ENCODE measurements at regions not wholly inside any gene's neighbourhood (a gene's known extent, or its start where the extent isn't known, plus 50 kb on each side); places are given as distances from the start of the nearest gene placed in this dataset.
"Not testable (repeated sequence)": the region's sequence is repeated elsewhere in the genome, so short reads cannot be mapped to it uniquely, and the experiment has no call there.

DNA sequence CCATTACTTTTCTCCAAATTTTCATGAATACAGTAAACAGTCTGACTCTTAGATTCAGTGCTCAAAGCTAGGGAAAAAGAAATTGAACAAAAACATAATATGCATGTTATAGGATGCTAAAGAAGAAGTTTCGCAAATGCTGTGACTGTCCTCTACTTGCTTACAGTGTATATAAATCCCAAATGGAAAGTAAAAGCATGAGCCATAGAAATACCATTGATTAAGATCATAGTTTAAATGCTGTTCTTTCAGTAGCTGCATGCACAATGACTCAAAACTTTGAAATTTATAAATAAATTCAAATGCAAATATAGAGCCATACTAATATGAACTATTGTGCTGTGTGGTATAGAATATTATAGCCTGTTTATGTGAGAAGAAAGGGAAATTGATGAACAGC lies 1113.9 kb upstream of the ACVR2A start:
- DNase-seq (ENCODE audit: low read depth, low spot score), result no peak

- DNase-seq (ENCODE audit: low read depth, low spot score), result no peak
Measured at GRCh38 chr2:146721486-146721885, 1123.3 kb upstream of the ACVR2A start.

DNA sequence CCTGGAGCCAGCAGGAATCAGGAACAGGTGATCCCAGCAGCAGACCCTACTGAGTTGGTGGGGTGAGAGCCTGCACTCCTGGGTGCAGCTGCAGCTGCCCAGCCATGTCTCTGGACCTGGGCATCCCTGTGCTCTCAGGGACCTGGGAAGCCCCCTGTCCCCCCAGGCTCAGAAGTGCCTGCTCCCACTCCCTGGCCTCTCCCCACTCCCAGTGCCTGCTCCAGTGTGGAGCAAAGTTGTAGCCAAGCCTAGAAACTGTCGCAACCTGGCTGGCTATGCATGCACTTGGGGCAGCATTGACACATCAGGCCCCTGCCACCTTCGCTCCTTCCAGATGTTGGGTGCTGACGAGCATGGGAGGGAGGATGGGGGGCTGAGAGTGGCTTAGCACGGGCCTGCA lies 1124.7 kb upstream of the ACVR2A start:
- DNase-seq (ENCODE audit: low read depth, low spot score), result no peak

DNA sequence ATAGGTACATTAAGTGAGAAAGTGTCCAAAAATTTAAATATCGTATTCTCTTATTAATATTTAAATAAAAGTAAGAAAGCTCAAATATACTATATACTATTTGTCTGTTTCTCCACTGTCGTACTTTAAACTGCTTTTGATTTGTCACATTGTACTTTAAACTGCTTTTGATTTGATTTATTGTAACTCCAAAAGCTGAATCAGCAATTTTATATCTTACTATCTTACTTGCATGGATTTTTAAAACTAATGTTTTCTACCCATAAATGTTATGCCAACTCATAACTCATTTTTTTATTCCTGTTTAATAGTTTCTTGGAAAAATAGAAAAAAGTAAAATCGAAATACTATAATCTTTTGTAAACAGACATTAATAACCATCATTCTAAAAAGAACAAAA lies 1128.2 kb upstream of the ACVR2A start:
- no peak for DNase-seq (ENCODE audit: low read depth, low spot score)

GRCh38 chr2:146709004-146709403 lies 1135.8 kb upstream of the ACVR2A start:
- no peak for DNase-seq (ENCODE audit: low read depth, low spot score)

DNA sequence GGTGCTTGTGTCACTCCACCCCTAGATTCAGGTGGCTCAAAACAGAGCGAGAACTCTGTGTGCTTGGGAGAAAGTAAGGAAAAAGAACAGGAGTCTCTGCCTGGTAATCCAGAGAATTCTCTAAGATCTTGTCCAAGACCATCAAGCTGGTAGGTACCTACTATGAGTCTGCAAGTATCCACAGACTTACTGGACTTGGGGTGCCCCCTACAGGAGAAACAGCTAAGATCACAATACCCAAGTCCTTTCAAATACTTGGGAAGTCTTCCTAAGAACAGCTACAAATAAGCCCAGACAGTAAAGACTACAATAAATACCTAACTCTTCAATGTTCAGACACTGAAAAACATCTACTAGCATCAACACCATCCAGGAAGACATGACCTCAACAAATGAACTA lies 1143.6 kb upstream of the ACVR2A start:
- DNase-seq (ENCODE audit: low read depth, low spot score), result no peak

DNA sequence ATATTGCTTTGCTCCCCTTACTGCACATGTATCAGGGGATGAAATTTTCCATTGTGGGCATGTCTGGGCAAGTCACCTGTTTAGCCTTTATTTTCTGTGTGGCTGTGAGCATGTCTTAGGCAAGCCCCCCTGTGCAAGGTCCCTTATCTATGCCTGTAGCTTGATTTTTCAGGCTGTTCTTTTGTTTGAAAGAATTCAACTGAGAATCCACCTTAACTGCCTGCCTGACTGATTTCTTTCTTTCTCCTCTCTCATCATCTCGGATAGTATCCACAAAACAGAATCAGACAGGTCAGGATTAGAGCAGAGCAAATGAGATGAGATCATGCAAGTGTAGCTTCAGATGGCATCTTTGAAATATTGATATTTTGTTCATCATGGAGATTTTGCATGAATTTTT lies 1147.5 kb upstream of the ACVR2A start:
- no peak for DNase-seq (ENCODE audit: low read depth, low spot score)

- DNase-seq (ENCODE audit: low read depth, low spot score), result not testable (repeated sequence)
Measured at GRCh38 chr2:146696787-146697186, 1148.0 kb upstream of the ACVR2A start.

- DNase-seq (ENCODE audit: low read depth, low spot score), result no peak
Measured at GRCh38 chr2:146681991-146682390, 1162.8 kb upstream of the ACVR2A start.

DNA sequence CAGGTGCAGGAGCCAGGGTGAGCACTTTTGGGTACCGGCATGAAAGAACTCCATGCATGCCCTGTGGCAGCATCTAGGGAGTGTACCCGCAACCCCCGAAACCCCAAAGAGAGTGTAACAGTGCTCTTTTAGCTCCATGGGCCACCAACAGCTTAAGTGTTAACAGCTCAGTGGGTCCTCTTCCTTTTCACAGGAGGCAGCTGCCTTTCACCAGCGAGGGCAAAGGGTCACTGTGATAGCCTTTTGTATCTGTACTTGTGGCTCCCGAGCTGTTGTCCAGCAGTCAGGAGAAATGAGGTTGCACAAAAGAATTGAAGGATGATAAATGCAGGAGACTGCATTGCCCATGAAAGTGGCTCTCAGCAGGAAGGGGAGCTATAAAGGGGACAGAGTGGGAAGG lies 1166.3 kb upstream of the ACVR2A start:
- no peak for DNase-seq (ENCODE audit: low read depth, low spot score)

GRCh38 chr2:146677280-146677679 lies 1167.5 kb upstream of the ACVR2A start:
- no peak for DNase-seq (ENCODE audit: low read depth, low spot score)

DNA sequence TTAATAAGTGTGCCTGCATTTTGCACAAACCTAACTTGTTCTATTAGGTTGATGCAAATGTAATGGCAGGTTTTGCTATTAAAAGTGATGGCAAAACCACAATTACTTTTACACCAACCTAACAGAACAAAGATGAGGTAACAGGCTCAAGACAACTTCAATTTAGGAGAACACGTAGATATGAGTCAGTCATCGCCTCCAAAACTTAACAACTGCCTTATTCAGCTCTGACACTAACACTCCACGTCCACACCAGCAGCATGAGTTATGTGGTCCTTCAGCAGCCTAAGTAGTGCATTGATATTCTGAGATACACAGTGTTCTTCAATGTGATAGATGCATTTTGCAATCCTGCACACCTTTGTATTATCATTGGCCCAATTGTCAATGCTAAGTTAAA lies 1175.1 kb upstream of the ACVR2A start:
- DNase-seq (ENCODE audit: low read depth, low spot score), result no peak

DNA sequence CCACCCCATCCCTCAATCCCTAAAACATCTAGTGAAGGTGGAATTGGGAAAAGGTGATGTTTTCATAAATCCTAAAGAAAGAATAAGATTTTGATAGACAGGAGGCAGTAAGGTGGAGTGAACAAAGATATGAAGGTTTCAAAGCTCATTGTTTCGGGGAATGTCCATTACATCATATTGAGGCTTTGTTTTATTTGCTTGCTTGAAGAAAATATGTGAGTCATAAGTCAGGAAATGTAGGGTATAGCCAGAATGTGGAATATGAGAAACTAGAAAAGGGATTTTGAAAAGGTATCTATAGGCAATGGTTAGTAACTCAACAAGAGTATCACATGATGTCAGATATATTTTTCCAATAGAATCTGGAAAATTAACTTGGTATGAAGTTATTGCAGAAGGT lies 1178.5 kb upstream of the ACVR2A start:
- DNase-seq (ENCODE audit: low read depth, low spot score), result peak; percentile 15

- no peak for DNase-seq (ENCODE audit: low read depth, low spot score)
Measured at GRCh38 chr2:146665800-146666199, 1179.0 kb upstream of the ACVR2A start.

- no peak for DNase-seq (ENCODE audit: low read depth, low spot score)
Measured at GRCh38 chr2:146661473-146662096, 1183.2 kb upstream of the ACVR2A start.

DNA sequence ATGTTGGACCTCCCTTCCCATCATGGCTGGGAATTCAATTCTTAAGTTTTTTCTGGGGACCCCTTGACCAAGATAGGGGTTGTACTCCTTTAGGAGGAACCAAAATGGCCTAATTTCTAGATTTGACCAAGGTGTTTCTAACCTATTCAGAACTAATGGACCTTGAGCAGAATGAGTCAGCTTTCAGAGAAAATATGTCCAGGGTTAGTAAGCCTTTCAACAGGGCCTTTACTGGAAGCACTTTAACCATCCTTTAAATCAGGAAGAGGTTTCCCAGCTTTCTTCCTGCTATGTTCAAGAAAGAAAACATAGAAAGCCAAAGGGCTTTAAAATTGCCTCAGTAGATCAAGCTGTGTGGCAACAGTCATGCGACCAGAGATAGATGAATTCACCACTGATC lies 1184.9 kb upstream of the ACVR2A start:
- DNase-seq (ENCODE audit: low read depth, low spot score), result no peak

GRCh38 chr2:146652311-146652710 lies 1192.5 kb upstream of the ACVR2A start:
- no peak for DNase-seq (ENCODE audit: low read depth, low spot score)

GRCh38 chr2:146651361-146651760 lies 1193.5 kb upstream of the ACVR2A start:
- no peak for DNase-seq (ENCODE audit: low read depth, low spot score)

DNA sequence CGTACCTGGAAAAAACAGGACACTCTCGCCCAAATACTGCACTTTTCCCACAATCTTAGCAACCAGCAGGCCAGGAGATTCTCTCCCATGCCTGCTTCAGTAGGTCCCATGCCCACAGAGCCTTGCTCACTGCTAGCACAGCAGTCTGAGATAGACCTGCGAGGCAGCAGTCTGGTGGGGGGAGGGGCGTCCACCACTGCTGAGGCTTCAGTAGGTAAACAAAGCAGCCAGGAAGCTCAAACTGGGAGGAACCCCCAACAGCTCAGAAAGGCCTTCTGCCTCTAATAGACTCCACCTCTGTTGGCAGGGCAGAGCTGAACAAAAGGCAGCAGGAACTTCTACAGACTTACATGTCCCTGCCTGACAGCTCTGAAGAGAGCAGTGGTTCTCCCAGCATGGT lies 1202.8 kb upstream of the ACVR2A start:
- no peak for DNase-seq (ENCODE audit: low read depth, low spot score)

GRCh38 chr2:146634230-146635097 lies 1210.4 kb upstream of the ACVR2A start:
- DNase-seq (ENCODE audit: low read depth, low spot score), result no peak

DNA sequence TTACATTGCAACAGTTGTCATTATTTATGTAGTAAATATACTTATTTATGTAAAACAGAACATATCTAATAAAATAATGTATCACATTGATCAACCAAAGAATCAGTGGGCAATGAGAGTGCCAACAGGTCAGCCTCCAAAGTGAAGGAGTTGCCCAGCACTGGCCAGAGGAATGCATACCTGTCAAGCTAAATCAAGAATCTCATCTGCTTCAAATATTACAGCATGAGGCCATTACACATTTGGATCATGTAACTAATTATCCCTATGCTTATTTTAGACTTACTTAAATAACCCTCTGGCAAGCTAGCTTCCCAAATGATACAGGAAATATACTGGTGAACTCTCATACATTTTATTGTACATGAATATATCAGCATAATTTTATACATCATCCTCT lies 1211.7 kb upstream of the ACVR2A start:
- DNase-seq (ENCODE audit: low read depth, low spot score), result no peak

DNA sequence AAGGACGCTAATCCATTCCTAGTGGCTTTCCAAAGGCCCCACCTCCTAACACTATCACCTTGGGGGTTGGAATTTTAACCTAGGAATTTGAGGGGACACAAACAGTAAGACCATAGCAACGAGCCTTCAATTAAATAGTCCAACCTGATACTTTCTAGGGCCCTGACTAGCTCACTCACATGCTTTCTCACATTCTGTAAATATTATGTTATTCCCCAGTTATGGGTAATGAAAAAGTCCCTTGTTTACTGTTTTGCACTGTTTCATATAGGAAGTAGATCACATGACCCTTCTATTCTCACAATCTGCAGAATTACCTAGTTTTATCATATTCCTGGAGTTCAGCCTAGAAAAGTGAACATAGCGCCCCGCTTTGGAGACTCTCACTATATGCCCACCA lies 1212.1 kb upstream of the ACVR2A start:
- no peak for DNase-seq (ENCODE audit: low read depth, low spot score)
